GM21528 (cell line): ENCODE measurements at regions not wholly inside any gene's neighbourhood (a gene's known extent, or its start where the extent isn't known, plus 50 kb on each side); places are given as distances from the start of the nearest gene placed in this dataset.

ENCODE experiments used
- ATAC-seq: cut with Tn5 transposase; IDR thresholded peaks from one replicate; pipeline ENCODE4 v1.9.1; 2021; ENCODE audit warnings: mild to moderate bottlenecking, moderate library complexity; ENCODE audit not compliant: unreplicated experiment, low FRiP score

DNA sequence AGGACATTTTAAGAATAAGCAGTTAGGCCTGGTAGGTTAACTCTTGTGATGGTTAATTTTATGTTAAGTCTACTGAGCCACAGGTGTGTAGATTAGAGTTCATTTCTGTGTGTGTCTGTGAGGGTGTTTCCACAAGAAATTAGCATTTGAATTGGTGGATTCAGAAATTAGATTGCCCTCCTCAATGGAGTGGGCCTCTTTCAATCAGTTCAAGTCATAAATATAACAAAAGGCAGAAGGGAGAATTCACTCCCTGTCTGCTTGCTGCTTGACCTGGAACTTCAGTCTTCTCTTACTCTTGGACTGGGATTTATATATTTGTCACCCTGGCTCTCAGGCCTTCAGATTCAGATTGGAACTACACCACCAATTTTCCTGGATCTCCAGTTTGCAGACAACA is 55.3 kb upstream of the POM121L12 start:
- no peak for ATAC-seq

DNA sequence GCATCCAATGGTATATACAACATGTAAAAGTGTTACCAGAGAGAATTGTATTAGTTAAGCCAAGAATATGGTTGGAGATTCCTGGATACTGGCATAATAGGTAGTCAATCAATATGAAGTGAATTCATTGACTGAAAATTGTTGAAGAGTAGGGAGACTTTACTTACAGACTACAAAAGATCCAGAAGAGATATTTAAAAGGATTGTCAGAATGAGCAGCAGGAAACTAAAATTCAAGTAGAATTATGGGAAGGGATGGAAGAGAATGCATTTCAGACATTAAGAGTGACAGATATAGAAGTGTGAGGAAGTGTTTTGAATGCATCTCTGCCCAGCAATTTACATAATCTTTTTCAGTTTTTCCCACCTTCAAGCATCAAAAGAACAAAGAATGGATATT is 62.3 kb upstream of the POM121L12 start:
- no peak for ATAC-seq

DNA sequence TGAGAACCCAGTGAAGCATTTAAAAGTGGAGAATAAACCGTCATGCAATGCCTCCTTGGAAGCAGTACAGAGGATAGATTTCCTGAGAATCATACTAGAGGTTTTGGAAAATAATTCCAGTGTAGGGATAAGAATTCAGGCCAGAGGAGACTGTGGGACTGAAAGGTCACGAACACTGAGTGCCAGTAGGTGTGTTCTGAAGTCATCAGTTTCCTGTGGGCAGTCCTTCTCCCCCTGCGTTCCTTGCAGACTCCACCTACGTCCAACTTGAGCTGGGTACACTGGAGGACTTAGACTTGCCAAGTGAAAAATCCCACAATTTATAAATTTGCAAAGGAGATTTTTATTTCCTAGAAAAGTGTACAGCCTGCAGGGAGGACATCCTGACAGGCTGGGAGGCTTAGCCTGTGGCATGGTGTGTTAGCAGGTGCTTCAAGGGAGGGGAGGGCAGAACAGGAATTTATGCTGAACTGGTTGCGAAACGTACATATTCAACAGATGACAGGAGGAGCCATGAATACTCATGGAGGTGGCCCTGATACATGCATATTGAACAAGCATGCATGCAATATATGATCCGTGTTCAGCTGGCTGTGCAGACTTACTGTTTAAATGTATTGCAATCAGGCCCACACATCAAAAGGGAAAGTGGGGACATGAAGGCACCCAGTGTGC is 72.9 kb upstream of the POM121L12 start:
- no peak for ATAC-seq

DNA sequence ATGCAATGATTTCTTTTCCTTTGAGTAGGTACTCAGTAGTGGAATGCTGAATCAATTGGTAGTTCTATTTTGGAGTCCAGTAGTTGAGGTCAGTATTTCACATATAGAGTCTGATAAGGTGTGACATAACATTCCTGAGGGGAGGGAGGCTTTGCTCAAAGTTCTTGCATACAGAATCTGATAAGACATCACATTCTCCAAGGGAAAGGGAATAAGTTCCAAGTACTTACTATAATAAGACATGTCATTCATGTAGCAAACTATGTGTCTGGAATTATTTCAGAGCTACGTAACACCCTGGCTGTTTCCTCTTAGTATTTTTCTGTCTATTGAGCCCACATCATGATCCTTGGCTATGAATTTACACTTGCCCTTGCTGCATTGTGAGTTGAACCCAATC is 74.3 kb upstream of the POM121L12 start:
- ATAC-seq: no peak

DNA sequence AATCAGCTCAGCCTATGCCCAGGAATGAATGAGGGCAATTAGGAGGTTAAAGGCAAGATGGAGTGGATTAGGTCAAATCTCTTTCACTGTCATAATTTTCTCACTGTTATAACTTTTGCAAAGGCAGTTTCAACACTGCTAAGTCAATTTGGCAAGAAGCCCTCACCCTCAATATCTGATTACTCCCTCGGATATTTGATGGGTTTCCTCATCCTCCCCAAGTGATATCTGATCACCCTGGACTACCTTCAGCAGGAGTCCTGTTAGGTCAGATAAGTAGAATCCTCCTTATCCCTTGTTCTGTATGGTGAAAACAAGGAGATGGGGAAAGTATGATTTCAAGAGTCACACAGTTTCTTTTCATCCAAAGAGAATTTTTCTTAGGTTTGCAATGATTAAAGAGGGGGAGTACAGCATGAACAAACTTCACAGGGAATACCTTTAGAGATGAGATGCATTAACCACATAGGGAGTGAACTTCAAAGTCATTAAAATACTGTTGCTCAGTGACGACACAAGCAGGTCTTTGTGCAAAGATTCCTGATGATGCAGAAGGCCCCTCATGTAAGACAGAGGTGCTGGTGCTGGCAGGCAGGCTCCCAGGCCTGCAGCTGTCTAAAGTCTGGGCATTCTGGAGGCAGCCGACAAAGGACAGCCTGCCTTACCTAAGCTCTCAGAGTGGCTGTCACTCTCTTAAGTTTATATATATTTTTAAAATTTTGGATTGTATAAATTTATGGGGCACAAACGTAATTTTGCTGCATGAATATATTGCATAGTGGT is 75.4 kb upstream of the POM121L12 start:
- ATAC-seq: no peak

DNA sequence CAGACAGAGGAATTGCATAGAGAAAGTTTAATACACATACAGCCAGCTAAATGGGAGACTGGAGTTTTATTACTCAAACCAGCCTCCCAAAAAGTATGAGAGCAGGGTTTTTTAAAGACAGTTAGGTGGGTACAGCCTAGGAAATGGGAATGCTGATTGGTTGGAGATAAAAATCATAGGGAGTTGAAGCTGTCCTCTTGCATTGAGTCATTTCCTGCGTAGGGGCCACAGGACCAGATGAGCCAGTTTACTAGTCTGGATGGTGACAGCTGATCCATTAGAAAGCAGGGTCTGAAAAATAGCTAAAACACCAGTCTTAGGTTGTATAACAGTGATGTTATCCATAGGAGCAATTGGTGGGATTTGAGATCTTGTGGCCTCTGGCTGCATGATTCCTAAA is 76.1 kb upstream of the POM121L12 start:
- no peak for ATAC-seq

DNA sequence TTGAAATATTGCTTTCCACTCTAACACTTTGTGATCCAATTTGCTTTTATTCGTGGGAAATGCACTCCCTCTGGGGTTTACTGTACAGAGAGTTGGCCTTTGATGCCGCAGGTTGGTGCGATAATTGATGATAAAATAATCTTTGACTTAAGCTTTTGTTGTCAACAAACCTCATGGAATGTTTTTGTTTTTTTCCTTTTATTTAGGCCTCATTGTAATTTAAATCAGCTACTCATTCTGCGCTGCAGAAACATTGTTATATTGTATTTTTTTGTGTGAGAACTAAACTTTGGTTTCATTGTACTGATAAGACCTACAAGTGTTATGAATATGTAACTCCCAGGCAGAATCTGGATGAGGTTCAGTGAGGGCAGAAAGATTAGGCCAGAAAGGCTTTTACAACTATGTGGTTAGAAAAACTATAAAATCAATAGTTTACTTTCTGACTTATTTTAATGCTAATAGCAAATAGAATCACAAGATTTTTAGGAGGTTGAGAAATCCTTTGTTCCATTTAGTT is 76.8 kb upstream of the POM121L12 start:
- ATAC-seq: no peak

DNA sequence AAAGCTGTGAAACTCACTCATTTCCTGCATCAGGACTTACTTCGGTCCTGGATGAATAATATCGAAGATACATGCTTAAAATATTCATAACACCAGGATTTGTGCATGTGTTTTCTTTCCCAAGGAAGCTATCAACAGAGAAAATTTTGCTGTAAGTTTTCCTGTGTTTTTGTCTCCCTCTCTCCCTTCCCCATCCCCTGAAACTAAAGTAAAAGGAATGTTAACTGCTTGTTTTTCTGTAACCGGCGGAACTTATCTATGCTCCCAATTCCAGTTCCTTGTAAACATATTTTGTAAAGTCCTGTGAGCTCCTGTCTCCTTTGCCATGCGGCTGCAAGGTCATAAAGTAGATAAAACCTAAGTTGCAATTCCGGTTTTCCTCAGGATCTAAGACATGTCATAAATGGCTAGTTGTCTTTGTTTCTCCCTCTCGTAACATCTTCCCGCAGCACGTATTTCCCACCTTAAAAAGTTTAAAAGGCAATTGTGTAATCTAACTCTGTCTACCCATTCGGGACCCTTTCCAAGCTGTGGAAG is 79.0 kb upstream of the POM121L12 start:
- no peak for ATAC-seq

DNA sequence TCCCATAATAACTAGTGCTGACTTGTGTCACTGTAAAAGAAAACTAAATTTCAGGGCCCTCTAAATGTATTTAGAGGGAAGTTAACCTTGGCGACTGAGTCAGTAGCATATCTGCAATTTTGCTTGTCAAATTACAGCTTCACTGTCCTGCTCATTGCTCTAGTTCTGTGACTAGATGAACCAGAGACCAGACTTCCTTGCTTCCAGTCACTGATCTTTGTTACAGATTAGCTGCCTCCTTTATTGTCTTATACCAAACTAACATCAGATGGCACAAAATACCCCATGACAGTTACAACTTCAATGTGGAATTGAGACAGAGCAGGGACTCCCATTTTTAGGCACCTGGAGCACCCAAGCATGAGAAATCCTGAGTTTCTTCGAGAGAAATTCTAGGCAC is 79.9 kb upstream of the POM121L12 start:
- no peak for ATAC-seq

DNA sequence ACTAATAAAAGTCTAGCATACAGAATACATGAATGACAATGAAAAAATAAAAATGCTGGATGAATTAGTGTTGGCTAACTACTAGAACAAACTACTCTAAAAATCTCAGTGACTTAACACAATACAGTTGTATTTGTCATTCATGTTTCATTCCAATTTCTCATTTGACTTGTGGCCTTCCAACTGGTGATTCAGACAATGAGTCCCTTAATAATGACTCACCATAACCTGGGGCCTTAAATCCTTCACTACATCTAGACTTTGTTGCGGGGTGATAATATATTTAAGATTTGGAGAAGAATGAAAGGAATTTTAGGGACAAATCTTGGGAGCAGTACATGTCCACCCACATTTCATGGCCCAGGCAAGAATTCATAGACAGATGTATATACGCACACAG is 90.5 kb upstream of the POM121L12 start:
- ATAC-seq: no peak

DNA sequence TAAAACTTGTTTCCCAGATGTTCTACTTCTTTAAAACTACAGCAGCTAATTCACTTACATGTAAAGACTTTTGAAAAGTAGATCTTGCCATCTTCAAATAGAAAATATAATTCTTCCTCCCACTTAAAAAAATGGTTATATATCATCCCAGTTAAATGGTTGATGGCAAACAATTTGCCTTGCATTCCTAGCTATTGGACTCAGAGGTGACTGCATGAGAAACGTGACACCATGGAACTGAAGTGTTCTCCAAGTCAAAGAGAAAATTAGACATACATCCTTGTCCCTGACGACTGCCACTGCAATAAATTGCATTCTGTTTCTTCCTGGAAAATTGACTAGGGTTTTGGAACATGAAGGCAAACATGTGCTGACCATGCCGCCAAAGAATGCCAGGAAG is 95.0 kb upstream of the POM121L12 start:
- no peak for ATAC-seq

DNA sequence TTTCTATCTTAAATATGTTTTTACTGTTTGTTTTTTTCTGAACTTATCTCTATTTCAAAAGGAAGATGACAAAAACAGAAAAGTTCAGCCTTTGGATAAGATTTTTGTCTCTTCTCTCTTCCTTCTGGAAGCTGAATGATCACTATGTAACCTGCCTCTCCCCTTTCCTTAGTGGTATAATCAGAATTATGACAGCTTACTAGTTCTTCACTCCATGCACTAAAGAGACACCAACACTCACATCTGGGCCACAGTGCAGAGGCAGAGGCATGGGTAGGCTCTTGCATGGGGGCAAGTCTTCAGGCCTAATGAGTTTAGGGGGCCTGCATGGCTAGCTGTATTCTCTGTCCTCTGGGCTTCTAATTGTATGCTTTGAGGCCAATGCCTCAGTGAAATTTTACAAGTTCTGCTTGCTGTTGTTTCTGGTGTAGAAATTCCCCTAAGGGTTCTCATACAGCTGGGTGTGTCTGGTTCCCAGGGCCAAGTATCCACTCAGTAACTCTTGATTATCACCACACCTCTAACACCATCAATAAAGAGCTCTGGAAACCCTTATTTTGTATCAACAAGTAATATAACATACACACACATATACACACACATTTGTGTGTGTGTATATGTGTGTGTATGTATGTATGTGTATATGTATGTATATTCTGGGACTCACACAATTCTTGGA is 96.8 kb upstream of the POM121L12 start:
- no peak for ATAC-seq

DNA sequence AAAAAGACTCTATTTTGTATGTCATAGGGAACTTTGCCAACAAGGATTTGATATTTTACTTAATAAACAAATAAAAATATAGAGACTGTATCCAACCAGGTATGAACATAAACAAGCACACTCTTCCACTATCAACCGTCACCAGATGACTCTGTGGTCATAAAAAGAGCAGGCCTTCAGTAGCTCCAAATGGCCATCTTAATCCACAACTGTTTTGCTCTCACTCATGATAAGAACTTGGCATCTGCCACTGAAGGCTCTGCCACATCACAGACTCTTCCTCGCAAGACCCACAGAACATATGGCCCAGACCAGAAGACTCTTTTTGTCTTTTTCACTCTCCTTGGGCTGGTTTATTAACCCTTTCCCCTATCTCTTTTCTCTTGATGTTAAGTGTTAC is 98.7 kb upstream of the POM121L12 start:
- no peak for ATAC-seq

DNA sequence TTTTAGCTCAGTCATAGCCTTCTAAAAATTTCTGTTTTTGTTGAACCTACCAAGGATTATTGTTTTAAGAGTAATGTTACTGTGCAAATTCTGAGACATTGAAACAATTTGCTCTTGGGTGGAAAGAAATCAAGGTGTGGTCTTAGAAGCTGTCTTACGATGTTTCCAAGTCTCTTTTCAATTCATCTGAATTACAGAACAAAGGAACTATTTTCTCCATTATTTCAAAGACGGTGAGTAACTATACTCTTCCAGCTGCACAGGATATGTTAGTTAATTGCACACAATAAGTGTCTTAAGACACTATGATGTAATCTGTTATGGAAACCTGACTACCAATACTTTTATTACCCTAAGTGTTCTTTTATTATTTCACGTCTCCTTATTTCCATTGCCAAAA is 106.8 kb upstream of the POM121L12 start:
- no peak for ATAC-seq

DNA sequence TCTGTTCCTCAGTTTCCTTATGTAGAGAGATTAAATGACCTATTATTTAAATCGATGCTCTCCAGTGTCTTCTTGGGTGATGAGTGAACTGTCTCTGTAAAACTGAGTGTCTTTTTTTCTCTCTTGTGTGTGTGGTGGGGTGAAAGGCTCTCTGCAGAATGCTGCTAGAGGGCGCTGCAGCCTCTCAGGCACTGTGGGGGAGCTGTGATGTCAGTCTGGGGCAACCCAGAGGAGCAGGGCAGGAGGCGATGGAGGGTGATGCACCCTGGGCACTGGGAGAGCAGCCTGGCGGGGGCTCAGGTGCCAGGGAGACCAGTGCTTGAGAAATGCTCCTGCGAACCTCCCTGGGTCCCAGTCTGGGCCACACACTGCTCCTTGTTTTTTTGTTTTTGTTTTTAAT is 110.1 kb upstream of the POM121L12 start:
- no peak for ATAC-seq

DNA sequence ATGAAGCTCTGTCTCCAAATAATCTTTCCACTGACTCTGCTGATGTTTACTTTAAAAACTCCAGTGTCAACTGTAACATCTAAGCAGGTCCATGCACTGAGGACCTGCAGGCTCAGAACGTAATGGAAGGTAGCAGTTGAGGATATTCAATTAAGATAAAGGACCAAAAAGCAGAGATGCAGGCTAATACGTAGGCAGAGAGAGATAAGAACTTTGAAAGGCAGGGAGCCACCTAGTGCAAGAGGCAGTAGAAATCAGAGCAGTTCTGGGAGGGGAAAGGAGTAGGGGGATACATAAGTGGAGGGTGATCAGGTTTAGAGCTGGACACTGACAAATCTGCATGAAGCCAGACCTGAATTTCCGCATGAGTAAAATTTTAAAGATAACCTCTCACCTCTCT is 114.5 kb upstream of the POM121L12 start:
- ATAC-seq: no peak

DNA sequence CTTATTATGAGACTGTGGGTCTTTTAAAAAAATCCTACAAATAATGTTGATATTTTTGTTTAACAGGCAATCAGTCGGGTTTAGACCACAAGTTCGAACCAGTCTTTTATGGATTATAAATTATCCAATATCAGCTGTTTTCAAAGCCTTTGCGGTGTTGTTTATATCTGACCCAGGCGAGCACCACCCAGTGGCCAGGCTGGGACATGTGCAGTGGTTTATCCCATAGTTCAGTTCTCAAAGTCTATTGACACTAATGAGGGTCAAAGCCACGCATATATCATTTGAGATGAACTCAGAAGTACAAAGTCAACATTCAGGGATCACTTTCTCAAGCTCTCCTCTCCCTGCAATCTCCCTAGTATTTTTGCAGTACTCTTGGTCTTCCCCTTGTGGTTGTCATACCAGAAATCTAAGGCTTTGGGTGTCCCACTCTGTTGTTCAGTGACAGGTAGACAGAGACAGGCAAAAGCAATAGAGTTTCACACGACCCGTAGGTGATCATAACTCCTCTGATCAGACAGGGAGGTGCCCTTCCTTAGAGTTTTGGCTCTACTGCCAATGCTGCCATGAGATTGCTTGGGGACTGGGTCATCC is 117.4 kb upstream of the POM121L12 start:
- ATAC-seq: no peak

DNA sequence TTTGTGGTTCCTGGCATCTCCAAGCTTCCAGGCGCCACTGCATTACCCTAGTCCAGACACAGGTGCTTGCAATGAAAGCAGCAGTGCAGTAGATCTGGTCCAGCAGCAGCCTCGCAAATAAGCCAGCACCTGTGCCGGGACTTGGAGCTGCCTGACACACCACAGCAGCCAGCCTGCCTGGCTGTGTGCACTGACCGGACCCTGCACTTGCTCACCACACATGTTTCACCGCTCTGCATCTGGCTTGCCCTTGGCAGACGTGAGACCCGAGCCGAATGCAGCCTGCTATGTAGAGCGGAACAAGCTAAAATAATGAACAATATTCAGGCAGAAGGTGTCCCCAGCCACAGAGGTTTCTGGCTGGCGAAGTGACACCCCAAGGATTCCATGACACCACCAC is 123.6 kb upstream of the POM121L12 start:
- ATAC-seq: no peak

DNA sequence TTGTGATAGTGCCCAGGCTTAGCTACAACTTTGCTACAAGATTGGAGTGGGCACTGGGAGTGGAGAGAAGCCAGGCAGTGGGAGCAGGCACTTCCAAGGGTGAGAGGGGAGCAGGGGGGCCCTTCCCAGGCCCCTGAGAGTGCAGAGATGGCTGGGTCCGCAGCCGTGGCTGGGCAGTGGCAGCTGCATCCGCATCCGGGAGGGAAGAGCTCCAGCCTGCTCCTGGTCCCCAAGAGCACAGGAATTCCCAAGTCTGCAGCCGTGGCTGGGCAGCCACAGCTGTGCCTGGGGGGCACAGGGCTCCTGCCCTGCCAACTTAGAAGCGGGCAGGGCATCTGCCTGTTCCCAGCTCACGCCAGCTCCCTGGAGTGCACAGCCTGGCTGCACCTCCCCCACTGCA is 124.1 kb upstream of the POM121L12 start:
- ATAC-seq: no peak

DNA sequence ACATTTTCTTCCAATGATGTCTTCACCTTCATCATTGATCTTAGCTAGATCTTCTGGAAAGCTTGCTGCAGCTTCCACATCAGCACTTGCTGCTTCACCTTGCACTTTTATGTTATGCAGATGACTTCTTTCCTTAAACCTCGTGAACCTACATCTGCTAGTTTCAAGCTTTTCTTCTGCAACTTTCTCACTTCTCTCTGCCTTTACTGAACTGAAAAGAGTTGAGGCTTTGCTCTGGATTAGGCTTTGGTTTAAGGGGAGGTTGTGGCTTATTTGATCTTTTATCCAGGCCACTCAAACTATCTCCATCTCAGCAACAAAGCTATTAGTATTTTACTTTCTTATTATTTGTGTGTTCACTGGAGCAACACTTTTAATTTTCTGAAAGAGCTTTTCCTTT is 125.5 kb upstream of the POM121L12 start:
- ATAC-seq: no peak

DNA sequence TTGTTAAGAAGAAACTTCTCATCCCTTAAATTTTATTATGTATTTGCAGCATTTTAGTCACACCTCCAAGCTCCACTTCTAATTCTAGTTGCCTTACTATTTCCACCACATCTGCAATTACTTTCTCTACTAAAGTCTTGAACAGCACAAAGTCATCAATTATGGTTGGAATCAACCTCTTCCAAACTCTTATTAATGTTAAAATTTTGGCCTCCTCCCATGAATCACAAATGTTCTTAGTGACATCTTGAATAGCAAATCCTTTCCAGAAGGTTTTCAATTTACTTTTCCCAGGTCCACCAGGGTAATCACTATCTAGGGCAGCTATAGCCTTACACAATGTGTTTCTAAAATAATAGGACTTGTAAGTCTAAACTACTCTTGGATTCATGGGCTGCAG is 126.3 kb upstream of the POM121L12 start:
- no peak for ATAC-seq
